ENCODE measurements at regions not wholly inside any gene's neighbourhood (a gene's known extent, or its start where the extent isn't known, plus 50 kb on each side); places are given as distances from the start of the nearest gene placed in this dataset.

DNA sequence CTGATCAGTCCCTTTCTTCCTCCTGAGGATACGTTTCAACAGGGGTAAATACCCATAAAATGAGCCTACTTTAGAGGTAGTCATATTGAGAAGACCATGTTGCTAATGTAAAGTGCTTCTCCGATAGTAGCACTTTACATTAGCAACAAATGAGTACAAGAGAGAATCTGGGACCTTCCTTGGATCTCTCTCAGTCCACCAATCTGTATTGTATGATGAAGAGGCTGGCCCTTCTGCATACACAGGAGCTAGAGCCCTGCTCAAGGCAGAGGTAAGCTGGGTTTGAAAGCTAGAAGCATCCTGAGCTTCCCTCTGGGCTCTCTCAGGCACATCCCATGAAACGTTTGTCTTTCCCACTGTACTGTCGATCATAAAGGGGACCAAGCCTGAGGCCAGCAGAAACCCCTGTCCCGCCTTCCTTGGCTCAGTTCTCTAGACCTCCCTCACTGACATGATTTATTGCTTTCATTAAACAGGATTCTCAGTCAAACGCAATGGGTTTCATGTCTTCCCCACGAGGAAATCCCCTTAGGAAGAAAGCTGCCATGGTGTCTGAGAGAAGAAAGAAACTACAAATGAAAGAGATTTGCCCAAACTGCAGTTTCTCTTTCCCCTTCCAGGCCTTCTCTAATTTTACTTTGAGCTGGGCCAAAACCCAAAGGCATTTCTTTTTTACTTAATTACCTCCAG is 62.8 kb upstream of the BCAR3 start:
- no peak for DNase-seq

GRCh38 chr1:93743465-93743864 is 61.8 kb upstream of the BCAR3 start:
- no peak for DNase-seq

GRCh38 chr1:93740601-93741031 is 59.0 kb upstream of the BCAR3 start:
- DNase-seq = no peak

DNA sequence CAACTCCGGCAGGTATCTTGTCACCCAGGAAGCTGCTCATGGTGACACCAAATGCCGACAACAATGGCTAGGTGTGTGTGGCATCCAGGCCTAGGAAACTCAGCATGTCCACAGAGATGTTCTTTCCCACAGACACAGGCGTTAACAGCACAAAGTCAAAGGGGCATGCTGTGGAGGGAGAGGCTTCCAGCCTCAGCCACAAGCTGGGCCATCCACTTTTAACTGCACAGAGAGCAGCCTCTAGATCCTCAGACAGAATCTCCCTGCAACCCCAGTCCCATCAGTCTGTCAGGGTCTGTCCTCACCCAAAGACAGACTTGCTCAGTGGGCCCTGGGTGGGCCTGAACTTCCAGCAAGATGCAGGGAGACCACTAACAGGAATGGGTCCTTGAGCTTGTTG is 58.5 kb upstream of the BCAR3 start:
- DNase-seq = no peak

GRCh38 chr1:93739472-93739871 is 57.8 kb upstream of the BCAR3 start:
- no peak for DNase-seq

GRCh38 chr1:93738926-93739325 is 57.3 kb upstream of the BCAR3 start:
- no peak for DNase-seq

DNA sequence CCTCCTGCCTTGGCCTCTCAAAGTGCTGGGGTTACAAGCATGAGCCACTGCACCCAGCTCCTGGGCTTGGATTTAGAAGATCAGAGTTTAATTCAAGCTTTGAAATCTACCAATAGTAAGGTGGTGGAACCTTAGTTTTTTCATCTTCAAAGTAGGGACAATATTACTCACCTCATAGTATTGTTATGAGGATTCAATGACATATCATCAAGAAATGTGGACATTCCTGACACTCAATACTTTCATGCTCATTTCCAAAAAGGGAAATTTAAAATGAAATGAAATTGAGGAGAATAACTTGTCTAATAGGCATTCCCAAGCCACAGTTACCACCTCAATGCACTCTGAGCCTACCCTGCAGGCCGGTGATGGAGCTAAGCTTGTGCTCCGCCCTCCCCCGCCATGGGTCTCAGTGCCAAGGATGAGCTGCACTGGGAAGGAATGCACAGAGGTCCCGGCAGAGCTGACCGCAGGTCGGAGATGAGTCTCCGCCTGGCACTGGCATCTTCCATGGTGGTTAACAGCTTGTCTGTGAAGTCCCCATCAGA is 56.5 kb upstream of the BCAR3 start:
- DNase-seq = no peak

DNA sequence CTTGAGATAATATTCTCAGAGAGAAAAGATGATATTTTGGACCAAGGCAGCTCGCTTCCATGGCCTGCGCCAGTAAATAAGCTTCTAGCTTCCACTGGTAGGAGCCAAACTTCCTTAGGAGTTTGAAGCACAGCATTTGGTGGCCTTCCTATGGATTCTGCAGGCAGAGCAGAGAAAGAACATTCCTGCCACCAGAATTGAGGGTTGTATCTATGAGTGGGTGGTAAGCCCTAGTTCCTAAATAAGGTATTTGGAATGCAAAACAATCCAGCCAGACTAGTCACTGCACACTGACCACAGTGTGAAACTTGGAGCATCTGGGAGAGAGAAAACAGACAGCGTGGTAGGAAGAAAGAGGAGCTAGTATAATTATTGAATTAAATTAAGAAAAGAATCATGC is 54.1 kb upstream of the BCAR3 start:
- no peak for DNase-seq

GRCh38 chr1:93734999-93735398 is 53.4 kb upstream of the BCAR3 start:
- DNase-seq = no peak

GRCh38 chr1:93733340-93733739 is 51.7 kb upstream of the BCAR3 start:
- DNase-seq = no peak

DNA sequence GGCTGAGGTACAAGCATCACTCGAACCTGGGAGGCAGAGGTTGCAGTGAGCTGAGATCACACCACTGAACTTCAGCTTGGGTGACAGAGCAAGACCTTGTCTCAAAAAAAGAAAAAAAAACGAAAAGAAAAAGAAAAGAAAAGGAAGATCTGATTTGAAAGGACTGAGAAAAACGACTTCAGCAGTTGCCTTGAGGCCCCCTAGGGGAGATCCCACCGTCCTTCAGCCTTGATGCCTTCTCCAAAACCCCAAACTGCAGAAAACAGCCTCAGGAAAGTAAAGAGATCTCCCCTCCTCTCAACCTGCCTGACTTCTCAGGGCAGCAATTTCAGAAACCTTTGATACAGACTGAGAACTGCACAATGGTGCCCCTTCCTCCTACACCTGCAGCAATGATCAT is 50.9 kb upstream of the BCAR3 start:
- DNase-seq = no peak
